Coronary artery (tissue), 2 donors: ENCODE measurements at regions not wholly inside any gene's neighbourhood (a gene's known extent, or its start where the extent isn't known, plus 50 kb on each side); places are given as distances from the start of the nearest gene placed in this dataset.

Experiments
- DNase-seq: peaks from one replicate; pipeline ENCODE4 v3.0.0-alpha.2; 2017; ENCODE audit warnings: low spot score
- H3K27ac ChIP-seq, 2 donors: fragments of 200-600 bp; sonication (generic); one replicate each; pipeline ENCODE4 v1.5.1; 2016 to 2019
- H3K4me3 ChIP-seq: fragments of 200-600 bp; sonication (generic); 2 replicates; pipeline ENCODE4 v1.5.1; 2016; ENCODE audit warnings: mild to moderate bottlenecking, moderate library complexity
- CTCF ChIP-seq: fragments of 200-600 bp; sonication (generic); IDR thresholded peaks from one replicate; pipeline ENCODE4 v1.5.1; 2019; ENCODE audit warnings: antibody characterized with exemption

- no peak overlapping the region for H3K4me3 ChIP-seq
- DNase-seq: no peak
These were observed 321.2 kb downstream of the SLC16A7 start for GRCh38 chr12:59916988-59917387.

DNA sequence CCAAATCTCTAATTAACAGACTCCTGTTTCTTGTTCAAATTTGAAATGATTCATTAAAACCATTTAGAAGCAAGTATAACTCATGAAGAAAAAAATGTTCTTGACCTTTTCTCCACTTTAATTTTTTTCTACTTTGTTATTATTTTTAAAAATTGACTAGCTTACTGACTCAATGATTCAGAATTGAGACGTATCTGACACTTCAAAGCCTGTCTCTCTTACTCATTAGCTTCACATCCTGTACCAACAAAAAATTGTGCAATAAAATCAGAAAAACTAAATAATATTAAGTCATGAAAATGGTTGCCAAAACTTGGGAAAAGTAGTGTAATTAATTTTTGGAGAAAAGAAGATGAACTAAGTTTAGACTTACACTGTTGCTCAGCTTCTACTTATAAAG is 331.2 kb downstream of the SLC16A7 start:
- Histone ChIP-seq H3K27ac (no peak overlapping the region), H3K4me3 (no peak overlapping the region)
- no peak for DNase-seq
- no peak for TF ChIP-seq CTCF

More at GRCh38 chr12:59916988-59917387, 321.2 kb downstream of the SLC16A7 start:
- no peak for TF ChIP-seq CTCF
- no peak overlapping the region for H3K27ac ChIP-seq

GRCh38 chr12:59928416-59928815 is 332.6 kb downstream of the SLC16A7 start:
- H3K27ac ChIP-seq: no peak overlapping the region

DNA sequence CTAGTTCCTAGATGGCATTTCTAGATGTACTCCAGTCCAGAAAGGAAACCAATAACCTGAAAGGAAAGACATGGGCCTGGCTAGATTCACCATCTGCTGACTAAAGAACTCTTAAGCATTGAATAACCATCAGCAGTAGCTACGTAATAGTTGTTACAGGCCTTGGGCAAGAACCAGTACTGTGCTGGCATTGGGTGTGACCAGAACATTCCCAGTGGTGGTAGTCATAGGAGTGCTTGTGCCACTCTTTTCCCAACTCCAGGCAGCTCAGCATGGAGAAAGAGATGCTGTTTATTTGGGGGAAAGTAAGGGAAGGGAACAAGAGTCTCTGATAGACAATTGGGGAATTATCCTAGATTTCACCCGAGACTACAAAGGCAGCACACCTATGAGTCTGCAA is 333.3 kb downstream of the SLC16A7 start:
- DNase-seq: no peak
- no peak overlapping the region for H3K4me3 ChIP-seq
- no peak for TF ChIP-seq CTCF
- H3K27ac ChIP-seq: no peak overlapping the region

More at GRCh38 chr12:59928416-59928815, 332.6 kb downstream of the SLC16A7 start:
- H3K4me3 ChIP-seq: no peak overlapping the region
- DNase-seq: no peak
- no peak for TF ChIP-seq CTCF

GRCh38 chr12:59934486-59934885 is 338.7 kb downstream of the SLC16A7 start:
- Histone ChIP-seq H3K4me3 (no peak overlapping the region), H3K27ac (no peak overlapping the region)
- DNase-seq: no peak
- no peak for TF ChIP-seq CTCF

DNA sequence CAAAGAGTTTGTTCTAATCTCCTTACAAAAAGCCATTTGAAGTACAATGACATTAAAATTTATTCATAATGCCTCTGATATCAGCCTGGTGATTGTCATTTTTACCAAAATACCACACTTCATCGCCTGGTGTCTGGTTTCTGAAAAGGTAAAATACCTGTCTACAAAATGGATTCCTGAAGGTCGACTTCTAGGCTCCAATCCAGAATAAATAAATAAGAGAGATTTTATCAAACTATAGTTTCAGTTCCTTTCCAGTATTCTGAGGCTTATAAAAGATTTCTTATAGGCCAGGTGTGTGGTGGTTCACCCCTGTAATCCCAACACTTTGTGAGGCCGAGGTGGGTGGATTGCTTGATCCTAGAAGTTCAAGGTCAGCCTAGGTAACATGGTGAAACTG is 340.7 kb downstream of the SLC16A7 start:
- Histone ChIP-seq H3K4me3 (no peak overlapping the region), H3K27ac (no peak overlapping the region)
- DNase-seq: no peak
- TF ChIP-seq CTCF: no peak

DNA sequence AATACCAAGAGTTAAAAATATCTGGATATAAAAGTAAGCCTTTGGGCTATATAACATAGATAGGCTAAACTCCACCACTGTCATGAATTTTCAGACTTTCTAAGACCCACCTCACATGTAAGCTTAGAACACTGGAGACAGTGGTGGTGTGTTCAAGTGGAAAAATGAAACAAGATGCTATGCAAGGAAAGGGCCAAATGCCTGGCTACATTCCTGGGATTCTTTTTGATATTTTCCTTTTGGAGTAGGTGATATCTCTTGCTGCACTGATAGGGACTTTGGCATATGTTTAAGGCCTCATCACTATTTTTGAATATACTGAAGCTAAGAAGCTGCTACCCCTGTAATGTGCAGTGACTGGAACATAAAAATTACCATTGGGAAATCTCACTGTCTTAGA is 341.3 kb downstream of the SLC16A7 start:
- DNase-seq: no peak
- no peak for TF ChIP-seq CTCF
- Histone ChIP-seq H3K4me3 (no peak overlapping the region), H3K27ac (no peak overlapping the region)
